GM19025 (cell line): ENCODE measurements at regions not wholly inside any gene's neighbourhood (a gene's known extent, or its start where the extent isn't known, plus 50 kb on each side); places are given as distances from the start of the nearest gene placed in this dataset.

ENCODE experiments used
- ATAC-seq: cut with Tn5 transposase; IDR thresholded peaks from one replicate; pipeline ENCODE4 v1.9.1; 2021; ENCODE audit warnings: mild to moderate bottlenecking, low read depth, moderate library complexity; ENCODE audit not compliant: unreplicated experiment

- ATAC-seq = no peak
Observed at GRCh38 chr3:5727743-5728484, 540.4 kb downstream of the EDEM1 start.

- ATAC-seq = no peak
Observed at GRCh38 chr3:5729852-5730251, 542.3 kb downstream of the EDEM1 start.

GRCh38 chr3:5731100-5731499 lies 543.6 kb downstream of the EDEM1 start:
- no peak for ATAC-seq

- ATAC-seq = no peak
Observed at GRCh38 chr3:5732081-5732480, 544.6 kb downstream of the EDEM1 start.

- no peak for ATAC-seq
Observed at GRCh38 chr3:5733995-5734394, 546.5 kb downstream of the EDEM1 start.

GRCh38 chr3:5735896-5736295 lies 548.4 kb downstream of the EDEM1 start:
- no peak for ATAC-seq

- ATAC-seq = no peak
Observed at GRCh38 chr3:5739299-5739935, 551.9 kb downstream of the EDEM1 start.

- no peak for ATAC-seq
Observed at GRCh38 chr3:5739949-5740348, 552.4 kb downstream of the EDEM1 start.

GRCh38 chr3:5741017-5741416 lies 553.5 kb downstream of the EDEM1 start:
- ATAC-seq = no peak

GRCh38 chr3:5750091-5750490 lies 562.6 kb downstream of the EDEM1 start:
- ATAC-seq = no peak

GRCh38 chr3:5750874-5751640 lies 563.5 kb downstream of the EDEM1 start:
- ATAC-seq = no peak

GRCh38 chr3:5754602-5755001 lies 567.1 kb downstream of the EDEM1 start:
- no peak for ATAC-seq

- no peak for ATAC-seq
Observed at GRCh38 chr3:5756443-5756842, 568.9 kb downstream of the EDEM1 start.

GRCh38 chr3:5757213-5757804 lies 569.8 kb downstream of the EDEM1 start:
- no peak for ATAC-seq

GRCh38 chr3:5758699-5759098 lies 571.2 kb downstream of the EDEM1 start:
- ATAC-seq = no peak

- no peak for ATAC-seq
Observed at GRCh38 chr3:5762506-5762905, 575.0 kb downstream of the EDEM1 start.

- ATAC-seq = no peak
Observed at GRCh38 chr3:5766848-5767247, 579.3 kb downstream of the EDEM1 start.

- ATAC-seq = no peak
Observed at GRCh38 chr3:5767304-5767703, 579.8 kb downstream of the EDEM1 start.

- no peak for ATAC-seq
Observed at GRCh38 chr3:5768281-5768945, 580.9 kb downstream of the EDEM1 start.

GRCh38 chr3:5769825-5770224 lies 582.3 kb downstream of the EDEM1 start:
- no peak for ATAC-seq

GRCh38 chr3:5774337-5774736 lies 586.8 kb downstream of the EDEM1 start:
- ATAC-seq = no peak
